SK-N-SH (cell line): ENCODE measurements at regions not wholly inside any gene's neighbourhood (a gene's known extent, or its start where the extent isn't known, plus 50 kb on each side); places are given as distances from the start of the nearest gene placed in this dataset.

ENCODE experiments used
- CTCF ChIA-PET: fragments of 300-600, 350-600 bp; formaldehyde crosslinking; extraction: SDS; loops from one replicate; lab custom pipeline; 2021; lab: Yijun Ruan, JAX
- POLR2A ChIA-PET: fragments of 350-600 bp; sonication (Branson Sonifier 250); formaldehyde crosslinking; extraction: SDS; loops from one replicate; lab custom pipeline; 2020; ENCODE audit warnings: antibody characterized with exemption, inconsistent platforms; lab: Yijun Ruan, JAX
- DNase-seq: peaks from one replicate; pipeline ENCODE4 v3.0.0; 2012
- H2AFZ ChIP-seq: fragments of 200-600 bp; sonication (generic); 2 replicates; pipeline ENCODE4 v1.8.1; 2016; ENCODE audit warnings: antibody characterized with exemption, mild to moderate bottlenecking, low read depth
- H3F3A ChIP-seq: fragments of 200-600 bp; sonication (generic); replicated peaks from 2 replicates; pipeline ENCODE3; 2016; ENCODE audit warnings: antibody characterized with exemption, mild to moderate bottlenecking; ENCODE audit not compliant: insufficient read depth
- H3K27ac ChIP-seq, 2 experiments: fragments of 200-500 bp in 1 of 2; fragments of 200-600 bp in 1 of 2; sonication (Bioruptor generic) in 1 of 2; sonication (generic), shearing (Covaris generic) in 1 of 2; 2 replicates each; pipeline versions ENCODE4 v1.5.1 to v1.6.1; 2014 to 2016; ENCODE audit warnings: low read depth in 2 of 2, inconsistent platforms in 1 of 2, low read length in 1 of 2, mild to moderate bottlenecking in 1 of 2, mixed read lengths in 1 of 2
- H3K27me3 ChIP-seq: fragments of 200-600 bp; sonication (generic), shearing (Covaris generic); 2 replicates; pipeline ENCODE4 v1.6.1; 2016; ENCODE audit warnings: mixed run types; ENCODE audit not compliant: insufficient read depth
- H3K36me3 ChIP-seq, 2 experiments: fragments of 200-500 bp in 1 of 2; fragments of 200-600 bp in 1 of 2; sonication (Bioruptor generic) in 1 of 2; sonication (generic) in 1 of 2; replicated peaks in 1 of 2; 2 replicates each; pipeline versions ENCODE3 to v1.5.1; 2014 to 2016; ENCODE audit warnings: low read length in 1 of 2, mild to moderate bottlenecking in 1 of 2; ENCODE audit not compliant: insufficient read depth in 2 of 2, control insufficient read depth in 1 of 2
- H3K4me1 ChIP-seq, 2 experiments: fragments of 200-500 bp in 1 of 2; fragments of 200-600 bp in 1 of 2; sonication (Bioruptor generic) in 1 of 2; sonication (generic), shearing (Covaris generic) in 1 of 2; 2 replicates each; pipeline versions ENCODE4 v1.5.1 to v1.6.1; 2014 to 2016; ENCODE audit warnings: low read depth in 1 of 2, low read length in 1 of 2, mixed run types in 1 of 2; ENCODE audit not compliant: insufficient read depth in 2 of 2, control insufficient read depth in 1 of 2
- H3K4me2 ChIP-seq: fragments of 200-600 bp; sonication (generic), shearing (Covaris generic); 2 replicates; pipeline ENCODE4 v1.6.1; 2017; ENCODE audit warnings: mixed run types
- H3K4me3 ChIP-seq, 2 experiments: fragments of 200-500 bp in 1 of 2; fragments of 200-600 bp in 1 of 2; sonication (Bioruptor generic) in 1 of 2; sonication (generic), shearing (Covaris generic) in 1 of 2; 2 replicates each; pipeline versions ENCODE4 v1.5.1 to v1.8.1; 2014 to 2016; ENCODE audit warnings: low read depth in 2 of 2, inconsistent platforms in 1 of 2, low read length in 1 of 2, mild to moderate bottlenecking in 1 of 2, mixed read lengths in 1 of 2, moderate library complexity in 1 of 2
- H3K79me2 ChIP-seq: fragments of 200-600 bp; sonication (generic); 2 replicates; pipeline ENCODE4 v1.8.1; 2017; ENCODE audit warnings: mild to moderate bottlenecking; ENCODE audit not compliant: insufficient read depth
- H3K9ac ChIP-seq: fragments of 200-600 bp; sonication (generic); 2 replicates; pipeline ENCODE4 v1.6.1; 2017; ENCODE audit warnings: mixed run types
- H3K9me2 ChIP-seq: fragments of 200-600 bp; sonication (generic); 2 replicates; pipeline ENCODE4 v1.6.1; 2017; ENCODE audit warnings: mixed run types
- H3K9me3 ChIP-seq: fragments of 200-600 bp; sonication (generic); 2 replicates; pipeline ENCODE4 v1.6.1; 2017; ENCODE audit warnings: mixed run types, mild to moderate bottlenecking, moderate library complexity
- H4K20me1 ChIP-seq: fragments of 200-600 bp; sonication (generic); 2 replicates; pipeline ENCODE4 v1.6.1; 2017; ENCODE audit warnings: mild to moderate bottlenecking, mixed run types; ENCODE audit not compliant: insufficient read depth
- CHD2 ChIP-seq: fragments of 150-350 bp; IDR thresholded peaks from 2 replicates; pipeline ENCODE4 v1.6.1; 2018; ENCODE audit warnings: low read length; ENCODE audit not compliant: partially characterized antibody
- CTCF ChIP-seq: fragments of 200-600 bp; sonication (generic); IDR thresholded peaks from 2 replicates; pipeline ENCODE4 v1.6.1; 2017; ENCODE audit warnings: antibody characterized with exemption, mild to moderate bottlenecking, moderate library complexity
- EP300 ChIP-seq, 2 experiments: IDR thresholded peaks; 2 replicates each; pipeline versions ENCODE4 v1.4.0 to v1.6.1; 2012; ENCODE audit warnings: borderline replicate concordance in 1 of 2, low read depth in 1 of 2, low read length in 1 of 2
- EZH2phosphoT487 ChIP-seq: fragments of 200-600 bp; sonication (generic); IDR thresholded peaks from 2 replicates; pipeline ENCODE4 v1.6.1; 2017; ENCODE audit warnings: low read depth, mixed run types, mild to moderate bottlenecking, antibody characterized with exemption, moderate library complexity, borderline replicate concordance
- IRF3 ChIP-seq: fragments of 150-350 bp; IDR thresholded peaks from 2 replicates; pipeline ENCODE4 v1.6.1; 2016; ENCODE audit warnings: mild to moderate bottlenecking, low read depth, low read length
- MAX ChIP-seq: IDR thresholded peaks from 2 replicates; pipeline ENCODE4 v1.4.0; 2012; ENCODE audit warnings: low read depth
- MEF2A ChIP-seq: IDR thresholded peaks from 2 replicates; pipeline ENCODE4 v1.4.0; 2012; ENCODE audit warnings: low read depth, borderline replicate concordance
- NRF1 ChIP-seq: IDR thresholded peaks from 2 replicates; pipeline ENCODE4 v1.6.1; 2012; ENCODE audit warnings: low read depth, mild to moderate bottlenecking, low read length
- RFX5 ChIP-seq: IDR thresholded peaks from 2 replicates; pipeline ENCODE4 v1.6.1; 2012; ENCODE audit warnings: mild to moderate bottlenecking, improper control_type of control experiment, low read length
- RXRA ChIP-seq: IDR thresholded peaks from 2 replicates; pipeline ENCODE4 v1.4.0; 2012; ENCODE audit warnings: low read depth, mild to moderate bottlenecking, borderline replicate concordance
- SIN3A ChIP-seq: IDR thresholded peaks from 2 replicates; pipeline ENCODE4 v1.6.1; 2012; ENCODE audit warnings: low read depth, mild to moderate bottlenecking, low read length, moderate library complexity, borderline replicate concordance
- USF1 ChIP-seq: IDR thresholded peaks from 2 replicates; pipeline ENCODE4 v1.4.0; 2012; ENCODE audit warnings: low read depth, borderline replicate concordance
- ZBTB33 ChIP-seq: IDR thresholded peaks from 2 replicates; pipeline ENCODE4 v1.4.0; 2012; ENCODE audit warnings: low read depth, borderline replicate concordance
- WGBS: methylation state at CpG from one replicate; pipeline ENCODE4 v1.1.6; 2017; ENCODE audit warnings: low lambda C conversion rate; 5-methylcytosine and 5-hydroxymethylcytosine counted together

- Histone ChIP-seq H3K9me3 (no peaks in the 10 kb centered on the region), H3K4me2 (no peak overlapping the region), H3F3A (no peaks in the 10 kb centered on the region), H3K27me3 (peaks cover 22% of the 10 kb centered on the region; the same call in 1 of the 2 replicates), H2AFZ (no peak overlapping the region), H3K9me2 (no peaks in the 10 kb centered on the region), H4K20me1 (no peaks in the 10 kb centered on the region), H3K4me1 (no peaks in the 10 kb centered on the region), H3K36me3 (no peaks in the 10 kb centered on the region), H3K4me3 (no peak overlapping the region), H3K79me2 (no peaks in the 10 kb centered on the region), H3K27ac (no peak overlapping the region), H3K9ac (no peak overlapping the region)
- DNase-seq: no peak
- ChIA-PET CTCF (no interaction called here), POLR2A (no interaction called here)
- TF ChIP-seq RXRA: no peak
- TF ChIP-seq NRF1: no peak
- TF ChIP-seq EP300 (IDR thresholded peaks at IDR 0.05; ENCODE audit: borderline replicate concordance in 1 of 2, low read depth in 1 of 2, low read length in 1 of 2): no peak
- no peak for TF ChIP-seq CTCF
- TF ChIP-seq RFX5: no peak
- TF ChIP-seq MAX: no peak
- TF ChIP-seq MEF2A: no peak
- TF ChIP-seq IRF3: no peak
- 11% methylated on average over 4 of the region's 5 CpGs for WGBS
These were observed 424.9 kb upstream of the IRX4 start for GRCh38 chr5:2307631-2308030.

- Histone ChIP-seq H3K79me2 (no peaks in the 10 kb centered on the region), H3K4me1 (no peaks in the 10 kb centered on the region), H2AFZ (no peak overlapping the region), H3F3A (no peaks in the 10 kb centered on the region), H3K9ac (no peak overlapping the region), H3K9me2 (no peaks in the 10 kb centered on the region)
- WGBS: 2% methylated on average over 6 of the region's 6 CpGs
- POLR2A ChIA-PET: no interaction called here
- TF ChIP-seq CHD2 (no peak), SIN3A (no peak), USF1 (no peak), EZH2phosphoT487 (no peak), ZBTB33 (no peak)
- TF ChIP-seq, all 33 proteins: peak for 0
- DNase-seq: no peak
- no peak overlapping the region for H3K27ac ChIP-seq
- peaks cover 32% of the 10 kb centered on the region; the same call in 1 of the 2 replicates for H3K27me3 ChIP-seq
- no peak overlapping the region for H3K4me3 ChIP-seq
- H4K20me1 ChIP-seq: no peaks in the 10 kb centered on the region
- CTCF ChIA-PET: no interaction called here
- H3K9me3 ChIP-seq: no peaks in the 10 kb centered on the region
- H3K4me2 ChIP-seq: no peak overlapping the region
- H3K36me3 ChIP-seq: no peaks in the 10 kb centered on the region
These were observed 424.0 kb upstream of the IRX4 start for GRCh38 chr5:2306711-2307110.
